Activated CD8-positive, alpha-beta memory T cell treated with anti-CD3 and anti-CD28 coated beads, Interleukin-2, amount 10 ng/mL, durations not matched to agents 7 days and 5 days (primary cell): ENCODE measurements at regions not wholly inside any gene's neighbourhood (a gene's known extent, or its start where the extent isn't known, plus 50 kb on each side); places are given as distances from the start of the nearest gene placed in this dataset.

Experiments
- ATAC-seq: fragments of 150-1000 bp; cut with Tn5 transposase; one replicate; pipeline ENCODE4 v1.10.0; 2021; ENCODE audit warnings: moderate library complexity
- CTCF ChIA-PET: fragments of 350-600 bp; sonication (Branson Sonifier 250); formaldehyde crosslinking; loops from one replicate; lab custom pipeline; 2021; ENCODE audit warnings: antibody characterized with exemption; lab: Charles Lee
- DNase-seq: peaks from one replicate; pipeline ENCODE4 v3.0.0-alpha.2; 2020
- H3K27ac Mint-ChIP-seq: one replicate; pipeline ENCODE4 v1.8.0; 2021; ENCODE audit warnings: mild to moderate bottlenecking, mixed read lengths
- H3K27me3 Mint-ChIP-seq: one replicate; pipeline ENCODE4 v1.8.0; 2021; ENCODE audit warnings: mixed read lengths
- H3K36me3 Mint-ChIP-seq: one replicate; pipeline ENCODE4 v1.8.0; 2021; ENCODE audit warnings: mild to moderate bottlenecking, mixed read lengths
- H3K4me1 Mint-ChIP-seq: one replicate; pipeline ENCODE4 v1.8.0; 2021; ENCODE audit warnings: mixed read lengths
- H3K4me3 Mint-ChIP-seq: one replicate; pipeline ENCODE4 v1.8.0; 2021; ENCODE audit warnings: mild to moderate bottlenecking, moderate library complexity, mixed read lengths
- H3K9me3 Mint-ChIP-seq: one replicate; pipeline ENCODE4 v1.8.0; 2022; ENCODE audit warnings: low read depth, mixed read lengths

- Mint-ChIP-seq H3K4me1 (no peaks in the 10 kb centered on the region), H3K36me3 (no peaks in the 10 kb centered on the region), H3K9me3 (no peaks in the 10 kb centered on the region), H3K4me3 (no peak overlapping the region), H3K27ac (no peak overlapping the region), H3K27me3 (no peaks in the 10 kb centered on the region)
- DNase-seq = no peak
- CTCF ChIA-PET = no interaction called here
- ATAC-seq = no peak
Observed at GRCh38 chr18:67123901-67124300, 392.6 kb downstream of the DSEL start.

DNA sequence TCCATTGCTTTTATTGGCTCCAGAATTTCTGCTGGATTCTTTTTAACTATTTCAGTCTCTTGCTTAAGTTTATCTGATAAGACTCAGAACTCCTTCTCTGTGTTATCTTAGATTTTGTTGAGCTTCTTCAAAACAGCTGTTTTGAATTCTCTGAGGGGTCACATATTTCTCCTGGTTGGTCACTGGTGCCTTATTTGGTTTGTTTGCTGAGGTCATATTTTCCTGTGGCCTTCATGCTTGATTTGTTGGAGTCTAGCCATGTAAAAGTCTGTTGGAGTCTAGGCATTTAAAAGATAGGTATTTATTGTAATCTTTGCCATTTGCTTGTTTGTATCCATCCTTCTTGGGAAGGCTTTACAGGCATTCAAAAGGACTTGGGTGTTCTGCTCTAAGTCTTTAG lies 398.7 kb downstream of the DSEL start:
- H3K9me3 Mint-ChIP-seq = no peaks in the 10 kb centered on the region
- H3K36me3 Mint-ChIP-seq = no peaks in the 10 kb centered on the region
- H3K4me1 Mint-ChIP-seq = no peaks in the 10 kb centered on the region
- no peak overlapping the region for H3K4me3 Mint-ChIP-seq
- DNase-seq (no peak), ATAC-seq (no peak)
- H3K27me3 Mint-ChIP-seq = no peaks in the 10 kb centered on the region
- H3K27ac Mint-ChIP-seq = no peak overlapping the region
- CTCF ChIA-PET = interaction anchor here (1.6 kb wide), 1 partner anchor 13 kb away, joined by 4 read pairs; no protein-coding TSS in a partner anchor

GRCh38 chr18:67109535-67109934 lies 407.0 kb downstream of the DSEL start:
- Mint-ChIP-seq H3K27me3 (no peaks in the 10 kb centered on the region), H3K4me3 (no peak overlapping the region), H3K9me3 (no peaks in the 10 kb centered on the region), H3K36me3 (no peaks in the 10 kb centered on the region), H3K27ac (no peak overlapping the region), H3K4me1 (no peaks in the 10 kb centered on the region)
- ATAC-seq = no peak
- DNase-seq = no peak
- CTCF ChIA-PET = no interaction called here

GRCh38 chr18:67108894-67109293 lies 407.6 kb downstream of the DSEL start:
- DNase-seq (no peak), ATAC-seq (no peak)
- Mint-ChIP-seq H3K9me3 (no peaks in the 10 kb centered on the region), H3K4me1 (no peaks in the 10 kb centered on the region), H3K27ac (no peak overlapping the region), H3K4me3 (no peak overlapping the region), H3K36me3 (no peaks in the 10 kb centered on the region), H3K27me3 (peaks cover 2% of the 10 kb centered on the region)
- CTCF ChIA-PET = no interaction called here

- H3K4me1 Mint-ChIP-seq = no peaks in the 10 kb centered on the region
- DNase-seq = peak; percentile 61
- no peaks in the 10 kb centered on the region for H3K9me3 Mint-ChIP-seq
- no peak overlapping the region for H3K27ac Mint-ChIP-seq
- no peaks in the 10 kb centered on the region for H3K36me3 Mint-ChIP-seq
- CTCF ChIA-PET = interaction anchor here (1.0 to 1.2 kb wide), 4 partner anchors 13 to 96 kb away, joined by 3 to 5 read pairs (median 4); no protein-coding TSS in a partner anchor
- H3K27me3 Mint-ChIP-seq = peaks cover 6% of the 10 kb centered on the region
- peak; percentile 66 for ATAC-seq
- no peak overlapping the region for H3K4me3 Mint-ChIP-seq
Observed at GRCh38 chr18:67104700-67105284, 411.7 kb downstream of the DSEL start.

DNA sequence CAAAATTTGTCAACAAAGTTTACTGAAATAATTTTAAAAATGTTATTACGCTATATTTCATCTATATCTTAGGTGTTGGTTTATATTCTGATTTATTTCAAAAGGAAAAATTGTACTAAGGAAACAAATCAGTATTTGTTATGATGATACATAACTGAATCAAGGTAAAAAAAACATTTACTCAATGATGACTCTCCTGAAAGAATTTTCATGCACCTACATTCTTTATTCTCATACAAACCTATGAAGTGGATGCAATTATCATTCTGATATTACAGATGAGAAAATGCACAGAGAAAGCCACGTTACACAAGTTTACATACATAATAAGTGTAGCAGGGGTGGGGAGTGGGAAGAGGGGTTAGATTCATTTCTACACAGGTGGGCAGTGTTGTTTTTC lies 422.4 kb downstream of the DSEL start:
- H3K4me1 Mint-ChIP-seq = no peaks in the 10 kb centered on the region
- CTCF ChIA-PET = no interaction called here

DNA sequence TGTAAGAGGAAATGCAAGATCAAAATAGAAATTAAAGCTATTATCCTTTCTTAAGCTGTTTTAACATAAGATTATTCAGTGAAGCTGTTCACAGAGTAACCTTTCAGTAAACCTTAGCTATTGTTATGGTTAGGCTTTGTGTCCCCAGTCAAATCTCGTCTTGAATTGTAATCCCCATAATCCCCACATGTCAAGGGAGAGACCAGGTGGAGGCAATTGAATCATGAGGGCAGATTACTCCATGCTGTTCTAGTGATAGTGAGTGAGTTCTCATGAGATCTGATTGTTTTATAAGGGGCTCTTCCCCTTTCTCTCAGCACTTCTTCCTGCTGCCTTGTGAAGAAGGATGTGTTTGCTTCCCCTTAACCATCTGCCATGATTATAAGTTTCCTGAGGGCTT lies 424.4 kb downstream of the DSEL start:
- CTCF ChIA-PET = no interaction called here
- no peak overlapping the region for H3K4me3 Mint-ChIP-seq
- ATAC-seq (no peak), DNase-seq (no peak)
- H3K27ac Mint-ChIP-seq = no peak overlapping the region
- no peaks in the 10 kb centered on the region for H3K27me3 Mint-ChIP-seq
- H3K36me3 Mint-ChIP-seq = no peaks in the 10 kb centered on the region
- no peaks in the 10 kb centered on the region for H3K4me1 Mint-ChIP-seq
- H3K9me3 Mint-ChIP-seq = no peaks in the 10 kb centered on the region

More for the DNA sequence above, 422.4 kb downstream of the DSEL start:
- Mint-ChIP-seq H3K4me3 (no peak overlapping the region), H3K9me3 (no peaks in the 10 kb centered on the region), H3K27ac (no peak overlapping the region), H3K36me3 (no peaks in the 10 kb centered on the region), H3K27me3 (no peaks in the 10 kb centered on the region)
- ATAC-seq (no peak), DNase-seq (no peak)

DNA sequence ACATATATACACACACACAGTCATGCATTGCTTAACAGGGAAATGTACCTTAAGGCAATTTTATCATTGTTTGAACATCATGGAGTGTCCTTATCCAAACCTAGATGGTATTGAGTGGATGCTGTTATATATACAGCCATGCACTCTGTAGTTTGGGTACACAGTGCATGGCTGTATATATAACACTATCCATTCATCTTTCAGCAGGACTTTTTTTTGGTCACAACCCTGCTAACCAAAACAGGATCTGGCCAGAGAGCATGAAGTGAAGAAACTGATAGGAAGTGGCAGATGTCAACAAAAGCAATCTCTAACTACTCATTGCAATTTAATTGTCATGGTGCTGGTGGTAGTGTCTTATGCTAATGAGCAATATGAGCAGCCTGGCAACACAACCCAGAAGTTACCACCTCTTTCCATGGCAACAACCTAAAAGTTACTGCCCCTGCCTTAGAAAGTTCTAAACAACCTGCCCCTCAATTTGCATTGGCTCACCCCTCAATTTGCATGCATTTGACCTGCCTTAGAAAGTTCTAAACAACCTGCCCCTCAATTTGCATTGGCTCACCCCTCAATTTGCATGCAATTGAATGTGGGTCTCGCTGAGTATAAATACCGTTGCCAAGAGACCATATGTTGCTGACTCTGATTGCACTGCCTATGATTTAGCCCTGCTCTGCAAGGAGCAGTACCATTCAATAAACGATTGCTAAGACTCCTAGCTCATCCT lies 434.9 kb downstream of the DSEL start:
- ATAC-seq (no peak), DNase-seq (no peak)
- CTCF ChIA-PET = no interaction called here
- H3K4me3 Mint-ChIP-seq = no peak overlapping the region
- no peak overlapping the region for H3K27ac Mint-ChIP-seq
- no peaks in the 10 kb centered on the region for H3K9me3 Mint-ChIP-seq
- H3K36me3 Mint-ChIP-seq = no peaks in the 10 kb centered on the region
- no peaks in the 10 kb centered on the region for H3K27me3 Mint-ChIP-seq
- H3K4me1 Mint-ChIP-seq = no peaks in the 10 kb centered on the region

DNA sequence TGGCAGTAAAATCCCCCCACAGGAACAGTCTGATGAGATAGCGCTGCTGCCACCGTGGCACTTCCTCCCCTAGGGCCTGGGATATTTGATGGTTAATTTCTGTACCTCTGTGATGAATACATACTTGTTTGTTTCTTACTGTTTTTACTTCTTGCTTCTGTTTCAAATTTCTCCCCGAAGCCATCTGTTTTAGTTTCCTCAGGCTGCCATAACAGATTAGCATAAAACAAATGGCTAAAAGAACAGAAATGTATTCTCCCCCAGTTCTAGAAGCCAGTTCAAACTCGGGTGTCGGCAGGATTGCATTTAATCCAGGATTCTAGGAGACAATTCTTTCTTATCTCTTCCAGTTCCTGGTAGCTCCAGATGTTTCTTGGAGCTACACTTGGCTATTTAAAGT lies 435.9 kb downstream of the DSEL start:
- ATAC-seq (no peak), DNase-seq (no peak)
- Mint-ChIP-seq H3K27ac (no peak overlapping the region), H3K36me3 (no peaks in the 10 kb centered on the region), H3K27me3 (no peaks in the 10 kb centered on the region), H3K9me3 (no peaks in the 10 kb centered on the region), H3K4me1 (no peaks in the 10 kb centered on the region), H3K4me3 (no peak overlapping the region)
- CTCF ChIA-PET = no interaction called here

DNA sequence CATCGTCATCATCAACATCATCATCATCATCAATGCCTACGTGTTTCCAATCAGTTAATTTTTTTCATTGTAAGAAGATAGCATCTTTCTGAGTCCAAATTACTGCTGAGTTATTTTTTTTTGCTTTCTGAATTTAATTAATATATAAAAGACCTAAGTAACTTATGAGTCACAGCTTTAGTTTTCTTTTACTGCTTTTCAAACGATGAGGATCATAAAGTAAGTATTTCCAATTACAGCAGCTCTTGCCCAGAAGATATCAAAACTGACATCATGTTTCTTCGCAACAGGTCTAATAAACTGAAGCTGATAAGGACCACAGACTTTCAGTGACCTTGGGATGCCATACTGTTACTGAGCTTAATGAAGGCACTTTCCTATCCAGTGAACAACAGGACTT lies 442.2 kb downstream of the DSEL start:
- Mint-ChIP-seq H3K27me3 (no peaks in the 10 kb centered on the region), H3K9me3 (no peaks in the 10 kb centered on the region), H3K4me1 (no peaks in the 10 kb centered on the region), H3K27ac (no peak overlapping the region), H3K4me3 (no peak overlapping the region), H3K36me3 (no peaks in the 10 kb centered on the region)
- no peak for ATAC-seq
- CTCF ChIA-PET = interaction anchor here (0.6 kb wide), 1 partner anchor 31 kb away, joined by 3 read pairs; no protein-coding TSS in a partner anchor
- DNase-seq = no peak

GRCh38 chr18:67072791-67073190 lies 443.7 kb downstream of the DSEL start:
- Mint-ChIP-seq H3K4me1 (no peaks in the 10 kb centered on the region), H3K9me3 (no peaks in the 10 kb centered on the region), H3K27ac (no peak overlapping the region), H3K4me3 (no peak overlapping the region), H3K27me3 (no peaks in the 10 kb centered on the region), H3K36me3 (no peaks in the 10 kb centered on the region)
- DNase-seq (no peak), ATAC-seq (no peak)
- CTCF ChIA-PET = no interaction called here

DNA sequence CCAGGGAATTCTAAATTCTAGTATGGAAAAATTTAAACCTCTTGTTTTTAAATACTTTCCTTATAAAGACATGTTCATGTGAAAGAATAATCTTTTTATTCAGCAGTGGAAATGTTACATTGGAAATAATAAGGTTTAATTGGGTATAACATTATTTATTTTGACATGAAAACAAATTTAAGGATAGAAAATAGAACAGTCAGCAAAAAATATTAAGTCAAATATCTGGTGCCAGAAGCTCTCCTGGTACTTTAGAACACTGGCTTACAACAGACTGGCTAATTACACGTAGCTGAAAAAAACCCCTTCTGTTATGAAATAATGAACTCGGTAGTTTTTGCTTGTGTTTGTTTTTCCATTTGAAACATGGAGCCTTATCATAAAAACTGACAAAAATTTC lies 447.9 kb downstream of the DSEL start:
- no peak overlapping the region for H3K4me3 Mint-ChIP-seq
- H3K27ac Mint-ChIP-seq = no peak overlapping the region
- no peak for DNase-seq
- no peaks in the 10 kb centered on the region for H3K4me1 Mint-ChIP-seq
- H3K9me3 Mint-ChIP-seq = no peaks in the 10 kb centered on the region
- H3K36me3 Mint-ChIP-seq = no peaks in the 10 kb centered on the region
- no peak for ATAC-seq
- CTCF ChIA-PET = no interaction called here
- no peaks in the 10 kb centered on the region for H3K27me3 Mint-ChIP-seq

GRCh38 chr18:67047334-67047733 lies 443.4 kb upstream of the CDH19 start:
- CTCF ChIA-PET = no interaction called here
- H3K36me3 Mint-ChIP-seq = no peaks in the 10 kb centered on the region
- peaks cover 6% of the 10 kb centered on the region for H3K9me3 Mint-ChIP-seq
- ATAC-seq = no peak
- H3K4me1 Mint-ChIP-seq = no peaks in the 10 kb centered on the region
- no peak overlapping the region for H3K27ac Mint-ChIP-seq
- no peak for DNase-seq
- H3K4me3 Mint-ChIP-seq = no peak overlapping the region
- H3K27me3 Mint-ChIP-seq = no peaks in the 10 kb centered on the region

DNA sequence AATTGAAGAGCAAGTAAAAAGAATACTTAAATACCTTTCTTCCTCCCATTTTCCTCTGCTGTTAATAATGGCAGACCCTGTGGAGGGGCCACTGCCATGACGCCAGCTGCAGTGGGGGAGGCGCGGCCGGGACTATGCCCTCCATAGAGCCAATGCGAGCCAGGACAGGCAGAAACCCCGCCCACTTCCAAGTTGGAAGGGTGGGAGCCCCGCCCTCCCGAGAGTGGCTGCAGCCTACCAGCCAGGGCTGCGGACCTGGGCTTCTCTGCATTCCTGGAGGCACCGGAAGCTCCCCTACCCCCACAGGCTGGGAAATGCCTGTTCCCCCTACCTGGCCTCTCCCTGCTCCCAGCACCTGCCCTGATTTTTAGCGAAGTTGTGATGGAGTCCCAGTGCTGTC lies 439.4 kb upstream of the CDH19 start:
- ATAC-seq = no peak
- CTCF ChIA-PET = no interaction called here

More for the DNA sequence above, 439.4 kb upstream of the CDH19 start:
- Mint-ChIP-seq H3K4me1 (no peaks in the 10 kb centered on the region), H3K27me3 (no peaks in the 10 kb centered on the region), H3K36me3 (no peaks in the 10 kb centered on the region), H3K4me3 (no peak overlapping the region), H3K9me3 (peaks cover 6% of the 10 kb centered on the region), H3K27ac (no peak overlapping the region)
- no peak for DNase-seq
